OCI-LY1 (cell line): ENCODE measurements at regions not wholly inside any gene's neighbourhood (a gene's known extent, or its start where the extent isn't known, plus 50 kb on each side); places are given as distances from the start of the nearest gene placed in this dataset.

ENCODE experiments used
- H2AFZ ChIP-seq: fragments of 200-600 bp; sonication (generic), shearing (Covaris generic); 2 replicates; pipeline ENCODE4 v1.6.0; 2014; ENCODE audit warnings: antibody characterized with exemption, mild to moderate bottlenecking, low read length
- H3F3A ChIP-seq: fragments of 200-600 bp; sonication (generic), shearing (Covaris generic); 2 replicates; pipeline ENCODE4 v1.6.0; 2014; ENCODE audit warnings: mild to moderate bottlenecking, antibody characterized with exemption, low read length, moderate library complexity; ENCODE audit not compliant: insufficient read depth
- H3K27ac ChIP-seq: fragments of 200-600 bp; sonication (generic); 2 replicates; pipeline ENCODE4 v1.5.1; 2014; ENCODE audit warnings: low read length, mixed run types, mild to moderate bottlenecking, low read depth; ENCODE audit not compliant: poor library complexity, severe bottlenecking
- H3K27me3 ChIP-seq: fragments of 200-600 bp; sonication (generic); 2 replicates; pipeline ENCODE4 v1.6.0; 2014; ENCODE audit warnings: antibody characterized with exemption, mild to moderate bottlenecking, low read length, moderate library complexity; ENCODE audit not compliant: insufficient read depth
- H3K36me3 ChIP-seq: fragments of 200-600 bp; sonication (generic); 2 replicates; pipeline ENCODE4 v1.6.1; 2014; ENCODE audit warnings: mild to moderate bottlenecking, antibody characterized with exemption, low read length, moderate library complexity, mixed read lengths; ENCODE audit not compliant: insufficient read depth
- H3K4me1 ChIP-seq: fragments of 200-600 bp; sonication (generic); 2 replicates; pipeline ENCODE4 v1.5.1; 2014; ENCODE audit warnings: mild to moderate bottlenecking, low read length, moderate library complexity; ENCODE audit not compliant: insufficient read depth, severe bottlenecking
- H3K4me2 ChIP-seq: fragments of 200-600 bp; sonication (generic), shearing (Covaris generic); 2 replicates; pipeline ENCODE4 v1.6.1; 2014; ENCODE audit warnings: low read length
- H3K4me3 ChIP-seq: fragments of 200-600 bp; sonication (generic); 2 replicates; pipeline ENCODE4 v1.5.1; 2014; ENCODE audit warnings: low read length, low read depth, mild to moderate bottlenecking, mixed read lengths; ENCODE audit not compliant: poor library complexity, severe bottlenecking
- H3K79me2 ChIP-seq: fragments of 200-600 bp; shearing (Covaris generic); 2 replicates; pipeline ENCODE4 v1.6.1; 2016; ENCODE audit warnings: mixed run types, low read length, mixed read lengths; ENCODE audit not compliant: insufficient read depth
- H3K9ac ChIP-seq: fragments of 200-600 bp; sonication (generic), shearing (Covaris generic); 2 replicates; pipeline ENCODE4 v1.6.1; 2014; ENCODE audit warnings: mild to moderate bottlenecking, low read length, mixed read lengths
- H3K9me2 ChIP-seq: fragments of 200-600 bp; sonication (generic), shearing (Covaris generic); 2 replicates; pipeline ENCODE4 v1.6.1; 2014; ENCODE audit warnings: low read depth, mild to moderate bottlenecking, low read length, mixed read lengths
- H3K9me3 ChIP-seq: fragments of 200-600 bp; shearing (Covaris generic); 2 replicates; pipeline ENCODE4 v1.6.1; 2014; ENCODE audit warnings: low read length, mixed read lengths
- H4K20me1 ChIP-seq: fragments of 200-600 bp; sonication (generic), shearing (Covaris generic); 2 replicates; pipeline ENCODE4 v1.6.0; 2016; ENCODE audit warnings: mild to moderate bottlenecking, low read length; ENCODE audit not compliant: insufficient read depth
- CTCF ChIP-seq: fragments of 200-600 bp; sonication (generic), shearing (Covaris generic); IDR thresholded peaks from 2 replicates; pipeline ENCODE4 v1.5.1; 2017; ENCODE audit warnings: mild to moderate bottlenecking, antibody characterized with exemption, low read length, moderate library complexity, mixed read lengths
- EZH2 ChIP-seq: fragments of 200-600 bp; sonication (generic), shearing (Covaris generic); IDR thresholded peaks from 2 replicates; pipeline ENCODE4 v1.8.0; 2017; ENCODE audit warnings: borderline replicate concordance, mixed run types, mild to moderate bottlenecking, antibody characterized with exemption, low read length, moderate library complexity, mixed read lengths

- H3K4me2 ChIP-seq: no peak overlapping the region
- no peaks in the 10 kb centered on the region for H3K9me3 ChIP-seq
- no peak overlapping the region for H3K27ac ChIP-seq
- no peaks in the 10 kb centered on the region for H3K27me3 ChIP-seq
- no peaks in the 10 kb centered on the region for H3K4me1 ChIP-seq
- TF ChIP-seq CTCF (no peak), EZH2 (no peak)
- H3F3A ChIP-seq: no peaks in the 10 kb centered on the region
- no peaks in the 10 kb centered on the region for H4K20me1 ChIP-seq
- H2AFZ ChIP-seq: no peak overlapping the region
- H3K9me2 ChIP-seq: no peaks in the 10 kb centered on the region
- no peak overlapping the region for H3K4me3 ChIP-seq
- no peaks in the 10 kb centered on the region for H3K36me3 ChIP-seq
- no peaks in the 10 kb centered on the region for H3K79me2 ChIP-seq
- no peak overlapping the region for H3K9ac ChIP-seq
Measured at GRCh38 chrX:68892134-68892533, 63.3 kb downstream of the EFNB1 start.
